ENCODE measurements at regions not wholly inside any gene's neighbourhood (a gene's known extent, or its start where the extent isn't known, plus 50 kb on each side); places are given as distances from the start of the nearest gene placed in this dataset.
"Not testable (repeated sequence)": the region's sequence is repeated elsewhere in the genome, so short reads cannot be mapped to it uniquely, and the experiment has no call there.

DNA sequence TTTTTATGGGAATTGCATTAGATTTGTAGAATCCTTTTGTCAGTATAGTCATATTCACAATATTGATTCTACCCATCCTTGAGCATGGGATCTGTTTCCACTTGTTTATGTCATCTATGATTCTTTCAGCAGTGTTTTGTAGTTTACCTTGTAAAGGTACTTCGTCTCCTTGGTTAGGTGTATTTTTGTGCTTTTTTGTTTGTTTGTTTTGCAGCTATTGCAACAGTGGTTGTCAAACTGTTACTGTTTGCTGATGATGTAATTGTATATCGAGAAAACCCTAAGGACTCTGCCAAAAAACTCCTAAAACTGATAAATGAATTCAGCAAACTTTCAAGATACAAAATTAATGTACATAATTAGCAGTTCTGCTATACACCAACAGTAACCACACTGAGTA, 127.9 kb upstream of the AR start:
- no peaks in the 10 kb centered on the region for H3K27me3 ChIP-seq (ENCODE audit: control insufficient read depth in 2 of 2, insufficient read depth in 1 of 2, low read length in 1 of 2)
- no peak overlapping the region for H3K27ac ChIP-seq (ENCODE audit: low read depth in 1 of 2, low read length in 1 of 2)
- H3K4me1 ChIP-seq (ENCODE audit: control insufficient read depth in 2 of 2, insufficient read depth in 2 of 2, low read length in 2 of 2): no peaks in the 10 kb centered on the region
- WGBS: 94% methylated on average over 2 of the region's 2 CpGs
- no peak for DNase-seq (ENCODE audit: low read depth in 6 of 9, low spot score in 9 of 9)
- H3K9me3 ChIP-seq (ENCODE audit: control insufficient read depth in 2 of 2, insufficient read depth in 1 of 2, low read length in 1 of 2): no peaks in the 10 kb centered on the region
- no peak overlapping the region for H3K4me3 ChIP-seq (ENCODE audit: low read length in 2 of 2)
- no peaks in the 10 kb centered on the region for H3K36me3 ChIP-seq (ENCODE audit: control insufficient read depth in 2 of 2, insufficient read depth in 2 of 2, low read length in 1 of 2)

DNA sequence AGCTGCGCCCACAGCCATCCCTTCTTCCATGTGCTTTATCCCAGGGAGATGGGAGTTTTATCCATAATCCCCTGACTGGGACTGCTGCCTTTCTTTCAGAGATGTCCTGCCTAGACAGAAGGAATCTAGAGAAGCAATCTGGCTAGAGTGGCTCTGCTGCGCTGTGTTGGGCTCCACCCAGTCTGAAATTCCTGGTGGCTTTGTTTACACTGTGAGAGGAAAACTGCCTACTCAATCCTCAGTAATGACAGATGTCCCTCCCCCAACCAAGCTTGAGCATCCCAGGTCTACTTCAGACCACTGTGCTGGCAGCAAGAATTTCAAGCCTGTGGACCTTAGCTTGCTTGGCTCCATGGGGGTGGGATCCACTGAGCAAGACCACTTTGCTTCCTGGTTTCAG, 116.9 kb upstream of the AR start:
- H3K4me1 ChIP-seq (ENCODE audit: control insufficient read depth in 2 of 2, insufficient read depth in 2 of 2, low read length in 2 of 2): no peaks in the 10 kb centered on the region
- H3K4me3 ChIP-seq (ENCODE audit: low read length in 2 of 2): no peak overlapping the region
- H3K27me3 ChIP-seq (ENCODE audit: control insufficient read depth in 2 of 2, insufficient read depth in 1 of 2, low read length in 1 of 2): no peaks in the 10 kb centered on the region
- no peak for DNase-seq (ENCODE audit: low read depth in 6 of 9, low spot score in 9 of 9)
- peaks cover 0 to 10% of the 10 kb centered on the region in 2 donors for H3K9me3 ChIP-seq (ENCODE audit: control insufficient read depth in 2 of 2, insufficient read depth in 1 of 2, low read length in 1 of 2)
- 92% methylated on average over 2 of the region's 2 CpGs for WGBS
- no peaks in the 10 kb centered on the region for H3K36me3 ChIP-seq (ENCODE audit: control insufficient read depth in 2 of 2, insufficient read depth in 2 of 2, low read length in 1 of 2)
- H3K27ac ChIP-seq (ENCODE audit: low read depth in 1 of 2, low read length in 1 of 2): no peak overlapping the region

DNA sequence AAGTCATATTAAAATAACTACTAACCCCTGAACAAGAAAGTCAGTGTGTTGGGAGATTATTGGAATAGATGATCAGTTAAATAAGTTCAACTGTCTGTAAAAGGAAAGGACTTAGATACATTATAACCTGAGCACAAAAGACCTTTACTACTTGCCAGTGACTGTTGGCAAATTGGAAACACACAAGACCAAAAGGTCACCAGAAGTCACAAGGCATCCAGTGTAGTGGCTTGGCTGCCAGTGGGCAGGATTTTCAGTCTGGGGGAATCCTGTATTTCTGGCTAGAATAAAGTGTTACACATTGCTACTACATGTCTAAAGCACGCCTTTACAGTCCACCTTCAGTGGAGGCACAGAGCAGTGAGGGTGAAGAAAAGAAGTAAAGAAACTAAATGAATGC, 108.3 kb upstream of the AR start:
- Histone ChIP-seq H3K4me1 (ENCODE audit: control insufficient read depth in 2 of 2, insufficient read depth in 2 of 2, low read length in 2 of 2) (no peaks in the 10 kb centered on the region), H3K4me3 (ENCODE audit: low read length in 2 of 2) (no peak overlapping the region)
- WGBS: 97% methylated on average over 1 of the region's 1 CpG

DNA sequence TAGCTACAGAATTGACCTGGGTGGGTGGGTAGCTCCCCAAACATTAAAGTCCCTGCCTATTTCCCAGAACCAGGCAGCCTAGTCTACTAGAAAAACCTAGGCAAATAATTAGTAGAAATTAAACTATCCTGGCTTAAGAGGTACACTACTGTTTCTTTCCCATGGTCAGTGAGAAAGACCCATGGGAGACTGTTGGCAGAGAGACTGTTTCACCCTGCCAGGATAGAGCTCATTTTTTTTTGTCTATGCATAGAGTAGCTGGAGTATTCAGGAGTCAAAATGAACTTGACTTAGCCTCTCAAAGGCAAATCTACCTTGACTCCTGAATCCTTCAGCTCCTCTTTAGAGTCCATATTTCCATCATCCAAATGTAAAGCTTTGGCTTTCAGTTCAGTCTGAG, 107.0 kb upstream of the AR start:
- no peak overlapping the region for H3K4me3 ChIP-seq (ENCODE audit: low read length in 2 of 2)
- H3K9me3 ChIP-seq (ENCODE audit: control insufficient read depth in 2 of 2, insufficient read depth in 1 of 2, low read length in 1 of 2): no peaks in the 10 kb centered on the region
- DNase-seq (ENCODE audit: low read depth in 6 of 9, low spot score in 9 of 9): no peak
- no peak overlapping the region for H3K27ac ChIP-seq (ENCODE audit: low read depth in 1 of 2, low read length in 1 of 2)
- no peaks in the 10 kb centered on the region for H3K4me1 ChIP-seq (ENCODE audit: control insufficient read depth in 2 of 2, insufficient read depth in 2 of 2, low read length in 2 of 2)
- H3K36me3 ChIP-seq (ENCODE audit: control insufficient read depth in 2 of 2, insufficient read depth in 2 of 2, low read length in 1 of 2): no peaks in the 10 kb centered on the region
- no peaks in the 10 kb centered on the region for H3K27me3 ChIP-seq (ENCODE audit: control insufficient read depth in 2 of 2, insufficient read depth in 1 of 2, low read length in 1 of 2)

More for the DNA sequence above, 108.3 kb upstream of the AR start:
- no peaks in the 10 kb centered on the region for H3K27me3 ChIP-seq (ENCODE audit: control insufficient read depth in 2 of 2, insufficient read depth in 1 of 2, low read length in 1 of 2)
- DNase-seq (ENCODE audit: low read depth in 6 of 9, low spot score in 9 of 9): no peak
- H3K36me3 ChIP-seq (ENCODE audit: control insufficient read depth in 2 of 2, insufficient read depth in 2 of 2, low read length in 1 of 2): no peaks in the 10 kb centered on the region
- no peak overlapping the region for H3K27ac ChIP-seq (ENCODE audit: low read depth in 1 of 2, low read length in 1 of 2)
- no peaks in the 10 kb centered on the region for H3K9me3 ChIP-seq (ENCODE audit: control insufficient read depth in 2 of 2, insufficient read depth in 1 of 2, low read length in 1 of 2)

DNA sequence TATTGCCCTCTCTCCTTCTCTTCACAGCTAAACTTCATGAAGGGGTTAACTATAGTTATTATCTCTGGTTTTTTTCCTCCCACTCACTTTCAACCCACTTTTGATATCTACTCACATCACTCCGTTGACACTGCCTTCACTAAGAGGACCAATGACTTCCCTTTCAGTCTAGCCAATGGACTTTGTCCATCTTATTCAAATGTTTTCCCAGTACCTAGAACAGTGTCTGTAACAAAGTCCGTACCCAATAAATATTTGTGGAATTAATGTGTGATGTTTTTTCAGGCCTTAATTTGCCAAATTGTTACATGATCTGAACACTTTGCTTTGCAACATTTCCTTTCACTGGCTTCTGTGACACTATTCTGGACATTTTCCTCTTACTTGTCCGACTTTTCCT, 106.0 kb upstream of the AR start:
- no peaks in the 10 kb centered on the region for H3K36me3 ChIP-seq (ENCODE audit: control insufficient read depth in 2 of 2, insufficient read depth in 2 of 2, low read length in 1 of 2)
- WGBS: 94% methylated on average over 3 of the region's 3 CpGs
- H3K27ac ChIP-seq (ENCODE audit: low read depth in 1 of 2, low read length in 1 of 2): no peak overlapping the region
- H3K4me3 ChIP-seq (ENCODE audit: low read length in 2 of 2): no peak overlapping the region
- H3K4me1 ChIP-seq (ENCODE audit: control insufficient read depth in 2 of 2, insufficient read depth in 2 of 2, low read length in 2 of 2): no peaks in the 10 kb centered on the region
- no peaks in the 10 kb centered on the region for H3K27me3 ChIP-seq (ENCODE audit: control insufficient read depth in 2 of 2, insufficient read depth in 1 of 2, low read length in 1 of 2)
- DNase-seq (ENCODE audit: low read depth in 6 of 9, low spot score in 9 of 9): no peak
- no peaks in the 10 kb centered on the region for H3K9me3 ChIP-seq (ENCODE audit: control insufficient read depth in 2 of 2, insufficient read depth in 1 of 2, low read length in 1 of 2)

DNA sequence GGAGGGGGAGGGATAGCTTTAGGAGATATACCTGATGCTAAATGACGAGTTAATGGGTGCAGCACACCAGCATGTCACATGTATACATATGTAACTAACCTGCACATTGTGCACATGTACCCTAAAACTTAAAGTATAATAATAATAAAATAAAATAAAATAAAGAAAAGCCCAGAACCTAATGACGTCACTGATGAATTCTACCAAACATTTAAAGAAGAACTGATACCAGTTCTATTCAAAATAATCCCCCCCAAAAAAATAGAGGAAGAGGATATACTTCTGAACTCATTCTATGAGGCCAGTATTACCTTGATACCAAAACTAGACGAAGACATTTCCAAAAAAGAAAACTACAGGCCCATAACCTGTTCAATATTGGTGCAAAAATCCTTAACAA, 68.6 kb upstream of the AR start:
- H3K27me3 ChIP-seq (ENCODE audit: control insufficient read depth in 2 of 2, insufficient read depth in 1 of 2, low read length in 1 of 2); H3K27ac ChIP-seq (ENCODE audit: low read depth in 1 of 2, low read length in 1 of 2); H3K4me3 ChIP-seq (ENCODE audit: low read length in 2 of 2); H3K36me3 ChIP-seq (ENCODE audit: control insufficient read depth in 2 of 2, insufficient read depth in 2 of 2, low read length in 1 of 2); H3K9me3 ChIP-seq (ENCODE audit: control insufficient read depth in 2 of 2, insufficient read depth in 1 of 2, low read length in 1 of 2); H3K4me1 ChIP-seq (ENCODE audit: control insufficient read depth in 2 of 2, insufficient read depth in 2 of 2, low read length in 2 of 2); DNase-seq (ENCODE audit: low read depth in 6 of 9, low spot score in 9 of 9): not testable (repeated sequence)
- 82% methylated on average over 3 of the region's 3 CpGs for WGBS

DNA sequence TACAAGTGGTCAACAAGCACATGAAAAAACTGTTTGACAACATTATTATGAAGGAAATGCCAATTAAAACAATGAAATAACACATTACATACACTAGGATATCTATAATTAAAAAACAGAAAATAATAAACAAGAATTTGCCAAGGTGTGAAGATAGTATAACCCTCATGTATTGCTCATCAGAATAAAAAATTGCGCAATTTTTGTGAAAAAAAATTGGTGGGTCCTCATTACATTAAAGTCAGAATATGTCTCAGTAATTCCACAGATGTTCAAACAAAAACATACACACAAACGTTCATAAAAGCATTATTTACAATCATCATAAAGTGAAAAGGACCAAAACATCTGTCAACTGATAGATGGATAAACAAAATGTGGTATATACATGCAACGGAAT, 63.0 kb upstream of the AR start:
- H3K27ac ChIP-seq (ENCODE audit: low read depth in 1 of 2, low read length in 1 of 2): no peak overlapping the region
- no peaks in the 10 kb centered on the region for H3K9me3 ChIP-seq (ENCODE audit: control insufficient read depth in 2 of 2, insufficient read depth in 1 of 2, low read length in 1 of 2)
- H3K4me1 ChIP-seq (ENCODE audit: control insufficient read depth in 2 of 2, insufficient read depth in 2 of 2, low read length in 2 of 2): no peaks in the 10 kb centered on the region
- DNase-seq (ENCODE audit: low read depth in 6 of 9, low spot score in 9 of 9): no peak
- no peaks in the 10 kb centered on the region for H3K36me3 ChIP-seq (ENCODE audit: control insufficient read depth in 2 of 2, insufficient read depth in 2 of 2, low read length in 1 of 2)
- 88% methylated on average over 3 of the region's 3 CpGs for WGBS
- H3K4me3 ChIP-seq (ENCODE audit: low read length in 2 of 2): no peak overlapping the region
- no peaks in the 10 kb centered on the region for H3K27me3 ChIP-seq (ENCODE audit: control insufficient read depth in 2 of 2, insufficient read depth in 1 of 2, low read length in 1 of 2)

Measured in thymus (tissue), 11 donors.